ENCODE measurements at regions not wholly inside any gene's neighbourhood (a gene's known extent, or its start where the extent isn't known, plus 50 kb on each side); places are given as distances from the start of the nearest gene placed in this dataset.

DNA sequence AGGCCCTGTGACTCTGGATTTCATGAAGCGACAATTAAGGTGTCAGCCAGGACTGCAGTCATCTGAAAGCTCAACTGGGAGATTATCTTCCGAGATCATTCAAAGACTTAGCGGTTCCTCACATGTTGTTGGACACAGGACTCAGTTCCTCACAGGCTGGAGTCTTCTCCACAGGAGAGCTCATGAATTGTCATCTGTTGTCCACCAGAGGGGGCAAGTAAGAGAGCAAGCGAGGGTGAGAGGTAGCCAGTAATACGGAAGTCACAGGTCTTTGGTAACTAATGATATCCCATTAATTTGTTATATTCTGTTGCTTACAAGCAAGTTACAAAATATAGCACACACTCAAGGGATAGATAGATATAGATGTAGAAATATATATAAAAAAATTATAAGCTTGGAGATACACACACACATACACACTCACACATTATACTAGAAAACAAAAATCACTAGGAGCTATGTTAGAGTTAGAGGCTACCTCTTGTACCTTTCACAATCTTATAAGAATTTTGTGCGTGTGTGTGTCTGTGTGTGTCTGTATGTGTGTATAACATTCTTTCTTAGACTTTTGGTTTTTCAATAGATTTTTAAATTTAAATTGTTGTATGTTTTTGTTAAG, 1695.3 kb downstream of the BRINP3 start:
- no peak for TF ChIP-seq EZH2 (IDR thresholded peaks at IDR 0.05)
- TF ChIP-seq POLR2AphosphoS5 (IDR thresholded peaks at IDR 0.05; ENCODE audit: borderline replicate concordance, low read depth, low read length): no peak

Data from SK-N-MC (cell line).